A673 (cell line): ENCODE measurements at regions not wholly inside any gene's neighbourhood (a gene's known extent, or its start where the extent isn't known, plus 50 kb on each side); places are given as distances from the start of the nearest gene placed in this dataset.

Experiments
- EZH2 ChIP-seq: fragments of 200-600 bp; sonication (generic); IDR thresholded peaks from 2 replicates; pipeline ENCODE4 v1.6.1; 2017; ENCODE audit warnings: borderline replicate concordance, low read depth, mild to moderate bottlenecking, mixed read lengths, antibody characterized with exemption, low read length; ENCODE audit not compliant: poor library complexity, severe bottlenecking
- TF ChIP-seq, protein P1 (sequence below): fragments of 300-800, 200-600 bp; sonication (generic); conservative IDR thresholded peaks from 2 replicates; pipeline ENCODE4 v1.5.1; 2017; ENCODE audit warnings: low read depth, mild to moderate bottlenecking, antibody characterized with exemption, low read length, moderate library complexity, mixed read lengths

DNA sequence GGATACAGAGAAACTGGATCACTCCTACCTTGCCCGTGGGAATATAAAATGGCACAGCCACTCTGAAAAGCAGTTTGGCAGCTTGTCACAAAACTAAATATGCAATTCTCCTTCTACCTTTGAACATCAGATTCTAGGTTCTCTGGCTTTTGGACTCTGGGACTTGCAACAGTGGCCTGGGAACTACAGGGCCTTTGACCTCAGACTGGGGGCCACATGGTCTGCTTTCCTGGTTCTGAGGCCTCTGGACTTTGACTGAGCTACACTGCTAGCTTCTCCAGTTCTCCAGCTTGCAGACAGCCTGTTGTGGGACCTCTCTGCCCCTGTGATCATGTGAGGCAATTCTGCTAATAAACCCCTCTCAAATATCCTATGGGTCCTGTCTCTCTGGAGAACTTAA, 168.8 kb downstream of the CDH26 start:
- TF ChIP-seq, protein P1, sequence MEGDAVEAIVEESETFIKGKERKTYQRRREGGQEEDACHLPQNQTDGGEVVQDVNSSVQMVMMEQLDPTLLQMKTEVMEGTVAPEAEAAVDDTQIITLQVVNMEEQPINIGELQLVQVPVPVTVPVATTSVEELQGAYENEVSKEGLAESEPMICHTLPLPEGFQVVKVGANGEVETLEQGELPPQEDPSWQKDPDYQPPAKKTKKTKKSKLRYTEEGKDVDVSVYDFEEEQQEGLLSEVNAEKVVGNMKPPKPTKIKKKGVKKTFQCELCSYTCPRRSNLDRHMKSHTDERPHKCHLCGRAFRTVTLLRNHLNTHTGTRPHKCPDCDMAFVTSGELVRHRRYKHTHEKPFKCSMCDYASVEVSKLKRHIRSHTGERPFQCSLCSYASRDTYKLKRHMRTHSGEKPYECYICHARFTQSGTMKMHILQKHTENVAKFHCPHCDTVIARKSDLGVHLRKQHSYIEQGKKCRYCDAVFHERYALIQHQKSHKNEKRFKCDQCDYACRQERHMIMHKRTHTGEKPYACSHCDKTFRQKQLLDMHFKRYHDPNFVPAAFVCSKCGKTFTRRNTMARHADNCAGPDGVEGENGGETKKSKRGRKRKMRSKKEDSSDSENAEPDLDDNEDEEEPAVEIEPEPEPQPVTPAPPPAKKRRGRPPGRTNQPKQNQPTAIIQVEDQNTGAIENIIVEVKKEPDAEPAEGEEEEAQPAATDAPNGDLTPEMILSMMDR: no peak
- no peak for TF ChIP-seq EZH2
